B cell (primary cell): ENCODE measurements at regions not wholly inside any gene's neighbourhood (a gene's known extent, or its start where the extent isn't known, plus 50 kb on each side); places are given as distances from the start of the nearest gene placed in this dataset.
"Not testable (repeated sequence)": the region's sequence is repeated elsewhere in the genome, so short reads cannot be mapped to it uniquely, and the experiment has no call there.

Experiments
- EZH2 ChIP-seq: IDR thresholded peaks from 2 replicates; pipeline ENCODE4 v1.6.1; 2012; ENCODE audit warnings: borderline replicate concordance, low read depth, mild to moderate bottlenecking, moderate library complexity, low read length; ENCODE audit not compliant: insufficient read depth, poor library complexity, severe bottlenecking
- TF ChIP-seq, protein P1 (sequence below): fragments of 200-600 bp; IDR thresholded peaks from one replicate; pipeline ENCODE4 v1.8.0; 2022; ENCODE audit warnings: antibody characterized with exemption, mild to moderate bottlenecking

DNA sequence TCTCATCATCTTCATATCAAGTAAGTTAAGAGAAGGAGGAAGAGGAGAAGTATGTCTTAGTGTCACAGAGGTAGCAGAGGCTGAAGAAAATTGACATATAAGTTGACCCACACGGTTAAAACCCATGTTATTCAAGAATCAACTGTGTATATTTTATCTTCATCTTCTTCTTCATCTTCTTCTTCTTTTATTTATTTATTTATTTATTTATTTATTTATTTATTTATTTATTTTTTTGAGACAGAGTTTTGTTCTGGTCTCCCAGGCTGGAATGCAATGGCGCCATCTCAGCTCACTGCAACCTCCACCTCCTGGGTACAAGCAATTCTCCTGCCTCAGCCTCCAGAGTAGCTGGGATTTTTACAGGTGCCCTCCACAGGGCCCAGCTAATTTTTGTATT is 1242.3 kb upstream of the RAG2 start:
- TF ChIP-seq, protein P1, sequence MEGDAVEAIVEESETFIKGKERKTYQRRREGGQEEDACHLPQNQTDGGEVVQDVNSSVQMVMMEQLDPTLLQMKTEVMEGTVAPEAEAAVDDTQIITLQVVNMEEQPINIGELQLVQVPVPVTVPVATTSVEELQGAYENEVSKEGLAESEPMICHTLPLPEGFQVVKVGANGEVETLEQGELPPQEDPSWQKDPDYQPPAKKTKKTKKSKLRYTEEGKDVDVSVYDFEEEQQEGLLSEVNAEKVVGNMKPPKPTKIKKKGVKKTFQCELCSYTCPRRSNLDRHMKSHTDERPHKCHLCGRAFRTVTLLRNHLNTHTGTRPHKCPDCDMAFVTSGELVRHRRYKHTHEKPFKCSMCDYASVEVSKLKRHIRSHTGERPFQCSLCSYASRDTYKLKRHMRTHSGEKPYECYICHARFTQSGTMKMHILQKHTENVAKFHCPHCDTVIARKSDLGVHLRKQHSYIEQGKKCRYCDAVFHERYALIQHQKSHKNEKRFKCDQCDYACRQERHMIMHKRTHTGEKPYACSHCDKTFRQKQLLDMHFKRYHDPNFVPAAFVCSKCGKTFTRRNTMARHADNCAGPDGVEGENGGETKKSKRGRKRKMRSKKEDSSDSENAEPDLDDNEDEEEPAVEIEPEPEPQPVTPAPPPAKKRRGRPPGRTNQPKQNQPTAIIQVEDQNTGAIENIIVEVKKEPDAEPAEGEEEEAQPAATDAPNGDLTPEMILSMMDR = not testable (repeated sequence)
- TF ChIP-seq EZH2 = not testable (repeated sequence)
